ENCODE measurements at regions not wholly inside any gene's neighbourhood (a gene's known extent, or its start where the extent isn't known, plus 50 kb on each side); places are given as distances from the start of the nearest gene placed in this dataset.
A peak's percentile ranks its signal among the peaks of the same experiment; 100 is the strongest.

DNA sequence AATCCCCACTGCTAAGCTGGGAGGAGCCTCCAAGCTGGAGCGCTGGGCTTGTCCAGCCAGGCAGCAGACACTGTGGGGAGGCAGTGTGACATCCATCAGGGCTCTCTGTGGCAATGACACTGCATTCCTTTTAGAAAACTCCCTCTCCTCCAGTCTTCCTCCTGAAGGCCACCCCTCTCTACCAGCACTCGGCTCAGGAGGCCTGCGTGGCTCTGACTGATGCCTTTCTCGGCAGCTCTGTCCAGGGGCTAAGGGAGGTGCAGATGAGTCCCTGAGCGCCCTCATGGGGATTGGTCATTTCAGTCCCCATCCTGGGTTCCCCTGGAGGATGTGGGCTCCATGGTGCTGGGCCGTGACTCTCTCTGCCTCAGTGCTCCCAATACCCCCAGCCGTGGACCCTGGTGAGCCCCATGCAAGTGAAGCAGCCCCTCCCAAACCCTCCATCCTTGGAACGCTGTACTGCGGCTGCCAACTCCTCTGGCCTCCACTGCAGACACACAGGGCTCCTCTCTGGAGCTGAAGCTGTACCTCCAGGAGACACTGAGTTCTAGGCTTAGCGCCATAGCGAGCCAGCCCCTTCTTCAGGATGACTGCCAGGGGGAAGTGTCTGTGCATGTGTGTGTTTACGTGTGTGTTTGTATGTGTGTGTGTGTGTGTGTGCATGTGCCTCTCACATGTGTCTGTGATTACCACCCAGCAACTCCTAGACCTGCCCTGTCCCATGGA lies 209.6 kb downstream of the ERMARD start:
- peak overlapping the region; percentile 67 for H3K4me3 Mint-ChIP-seq
- H3K27ac Mint-ChIP-seq, result no peak overlapping the region
- no peak for ATAC-seq
- no peaks in the 10 kb centered on the region for H3K9me2 ChIP-seq (ENCODE audit: insufficient read depth)
- H3K36me3 ChIP-seq (ENCODE audit: insufficient read depth), result no peaks in the 10 kb centered on the region
- H3F3A ChIP-seq (replicated peaks; ENCODE audit: low read depth), result no peaks in the 10 kb centered on the region
- no peak overlapping the region for H3K4me3 ChIP-seq
- no peaks in the 10 kb centered on the region; the same call in none of the 3 replicates for H3K9me3 Mint-ChIP-seq
- no peaks in the 10 kb centered on the region; the same call in 1 of the 2 replicates for H3K4me1 ChIP-seq (ENCODE audit: insufficient read depth)
- peaks cover 3% of the 10 kb centered on the region; the same call in 2 of the 3 replicates for H3K36me3 Mint-ChIP-seq (ENCODE audit: low read depth)
- H4K20me1 ChIP-seq (replicated peaks; ENCODE audit: insufficient read depth), result no peaks in the 10 kb centered on the region
- TF ChIP-seq STAT1 (IDR thresholded peaks at IDR 0.05; ENCODE audit: unreplicated experiment), result no peak
- no peaks in the 10 kb centered on the region for H3K79me2 ChIP-seq (replicated peaks; ENCODE audit: insufficient read depth)
- peaks cover 12% of the 10 kb centered on the region for H3K27me3 Mint-ChIP-seq (ENCODE audit: insufficient read depth, low read depth, poor library complexity)
- no peaks in the 10 kb centered on the region for H3K27me3 ChIP-seq (ENCODE audit: insufficient read depth)
- DNase-seq (ENCODE audit: low spot score), result no peak
- H2AFZ ChIP-seq, result peak overlapping the region; percentile 66
- no peak overlapping the region for H3K27ac ChIP-seq (ENCODE audit: low read depth)
- H3K4me1 Mint-ChIP-seq, result peaks cover 2% of the 10 kb centered on the region; the same call in 2 of the 3 replicates
- no peak overlapping the region for H3K4me2 ChIP-seq

DNA sequence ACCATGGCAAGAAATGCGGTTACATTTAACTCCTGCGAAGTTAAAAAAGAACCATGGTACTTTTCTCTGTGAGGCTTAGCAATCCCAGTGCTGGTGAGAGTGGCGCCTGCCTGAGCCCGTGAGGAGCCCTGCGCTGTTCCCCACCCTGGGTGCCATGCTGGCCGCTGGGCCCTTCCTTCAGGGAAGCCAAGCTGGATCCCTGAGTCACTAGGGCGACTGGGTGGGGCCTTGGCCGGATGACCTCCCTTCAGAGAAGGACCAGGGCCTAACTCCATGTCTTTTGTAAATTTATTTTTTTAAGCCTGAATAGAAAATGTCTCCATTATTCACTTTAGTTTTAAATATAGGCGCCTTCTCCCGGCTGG lies 209.1 kb downstream of the ERMARD start:
- no peak overlapping the region for H3K27ac ChIP-seq (ENCODE audit: low read depth)
- ATAC-seq (no peak), DNase-seq (ENCODE audit: low spot score) (no peak)
- H3K4me1 ChIP-seq (ENCODE audit: insufficient read depth), result no peaks in the 10 kb centered on the region; the same call in 1 of the 2 replicates
- H3K4me2 ChIP-seq, result no peak overlapping the region
- H3K36me3 ChIP-seq (ENCODE audit: insufficient read depth), result no peaks in the 10 kb centered on the region
- Mint-ChIP-seq H3K9me3 (no peaks in the 10 kb centered on the region; the same call in none of the 3 replicates), H3K27me3 (ENCODE audit: insufficient read depth, low read depth, poor library complexity) (peaks cover 12% of the 10 kb centered on the region), H3K27ac (no peak overlapping the region), H3K4me3 (no peak overlapping the region), H3K4me1 (peaks cover 6% of the 10 kb centered on the region), H3K36me3 (ENCODE audit: low read depth) (peaks cover 2% of the 10 kb centered on the region; the same call in 2 of the 3 replicates)
- H3F3A ChIP-seq (replicated peaks; ENCODE audit: low read depth), result no peaks in the 10 kb centered on the region
- no peaks in the 10 kb centered on the region for H3K9me2 ChIP-seq (ENCODE audit: insufficient read depth)
- H3K27me3 ChIP-seq (ENCODE audit: insufficient read depth), result no peaks in the 10 kb centered on the region
- H3K79me2 ChIP-seq (replicated peaks; ENCODE audit: insufficient read depth), result no peaks in the 10 kb centered on the region
- H4K20me1 ChIP-seq (replicated peaks; ENCODE audit: insufficient read depth), result no peaks in the 10 kb centered on the region
- no peak overlapping the region for H3K4me3 ChIP-seq
- H2AFZ ChIP-seq, result no peak overlapping the region
- TF ChIP-seq, protein P1, sequence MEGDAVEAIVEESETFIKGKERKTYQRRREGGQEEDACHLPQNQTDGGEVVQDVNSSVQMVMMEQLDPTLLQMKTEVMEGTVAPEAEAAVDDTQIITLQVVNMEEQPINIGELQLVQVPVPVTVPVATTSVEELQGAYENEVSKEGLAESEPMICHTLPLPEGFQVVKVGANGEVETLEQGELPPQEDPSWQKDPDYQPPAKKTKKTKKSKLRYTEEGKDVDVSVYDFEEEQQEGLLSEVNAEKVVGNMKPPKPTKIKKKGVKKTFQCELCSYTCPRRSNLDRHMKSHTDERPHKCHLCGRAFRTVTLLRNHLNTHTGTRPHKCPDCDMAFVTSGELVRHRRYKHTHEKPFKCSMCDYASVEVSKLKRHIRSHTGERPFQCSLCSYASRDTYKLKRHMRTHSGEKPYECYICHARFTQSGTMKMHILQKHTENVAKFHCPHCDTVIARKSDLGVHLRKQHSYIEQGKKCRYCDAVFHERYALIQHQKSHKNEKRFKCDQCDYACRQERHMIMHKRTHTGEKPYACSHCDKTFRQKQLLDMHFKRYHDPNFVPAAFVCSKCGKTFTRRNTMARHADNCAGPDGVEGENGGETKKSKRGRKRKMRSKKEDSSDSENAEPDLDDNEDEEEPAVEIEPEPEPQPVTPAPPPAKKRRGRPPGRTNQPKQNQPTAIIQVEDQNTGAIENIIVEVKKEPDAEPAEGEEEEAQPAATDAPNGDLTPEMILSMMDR (conservative IDR thresholded peaks at IDR 0.05; ENCODE audit: low read depth in 2 of 2), result no peak
- no peak for TF ChIP-seq ZNF331 (CRISPR knock-in tag; IDR thresholded peaks at IDR 0.05; ENCODE audit: low read depth)
- TF ChIP-seq POLR2AphosphoS5 (IDR thresholded peaks at IDR 0.05; ENCODE audit: low read depth), result no peak
- no peak for TF ChIP-seq CREB1 (CRISPR knock-in tag; IDR thresholded peaks at IDR 0.05; ENCODE audit: low read depth)
- no peak for TF ChIP-seq NANOG (IDR thresholded peaks at IDR 0.05; ENCODE audit: borderline replicate concordance)
- TF ChIP-seq EZH2 (IDR thresholded peaks at IDR 0.05; ENCODE audit: low read depth, unreplicated experiment), result no peak
- TF ChIP-seq EZH2phosphoT487 (IDR thresholded peaks at IDR 0.05; ENCODE audit: unreplicated experiment), result no peak
- TF ChIP-seq JUNB (IDR thresholded peaks at IDR 0.05; ENCODE audit: unreplicated experiment), result no peak
- no peak for TF ChIP-seq STAT1 (IDR thresholded peaks at IDR 0.05; ENCODE audit: unreplicated experiment)
- TF ChIP-seq, protein P2, sequence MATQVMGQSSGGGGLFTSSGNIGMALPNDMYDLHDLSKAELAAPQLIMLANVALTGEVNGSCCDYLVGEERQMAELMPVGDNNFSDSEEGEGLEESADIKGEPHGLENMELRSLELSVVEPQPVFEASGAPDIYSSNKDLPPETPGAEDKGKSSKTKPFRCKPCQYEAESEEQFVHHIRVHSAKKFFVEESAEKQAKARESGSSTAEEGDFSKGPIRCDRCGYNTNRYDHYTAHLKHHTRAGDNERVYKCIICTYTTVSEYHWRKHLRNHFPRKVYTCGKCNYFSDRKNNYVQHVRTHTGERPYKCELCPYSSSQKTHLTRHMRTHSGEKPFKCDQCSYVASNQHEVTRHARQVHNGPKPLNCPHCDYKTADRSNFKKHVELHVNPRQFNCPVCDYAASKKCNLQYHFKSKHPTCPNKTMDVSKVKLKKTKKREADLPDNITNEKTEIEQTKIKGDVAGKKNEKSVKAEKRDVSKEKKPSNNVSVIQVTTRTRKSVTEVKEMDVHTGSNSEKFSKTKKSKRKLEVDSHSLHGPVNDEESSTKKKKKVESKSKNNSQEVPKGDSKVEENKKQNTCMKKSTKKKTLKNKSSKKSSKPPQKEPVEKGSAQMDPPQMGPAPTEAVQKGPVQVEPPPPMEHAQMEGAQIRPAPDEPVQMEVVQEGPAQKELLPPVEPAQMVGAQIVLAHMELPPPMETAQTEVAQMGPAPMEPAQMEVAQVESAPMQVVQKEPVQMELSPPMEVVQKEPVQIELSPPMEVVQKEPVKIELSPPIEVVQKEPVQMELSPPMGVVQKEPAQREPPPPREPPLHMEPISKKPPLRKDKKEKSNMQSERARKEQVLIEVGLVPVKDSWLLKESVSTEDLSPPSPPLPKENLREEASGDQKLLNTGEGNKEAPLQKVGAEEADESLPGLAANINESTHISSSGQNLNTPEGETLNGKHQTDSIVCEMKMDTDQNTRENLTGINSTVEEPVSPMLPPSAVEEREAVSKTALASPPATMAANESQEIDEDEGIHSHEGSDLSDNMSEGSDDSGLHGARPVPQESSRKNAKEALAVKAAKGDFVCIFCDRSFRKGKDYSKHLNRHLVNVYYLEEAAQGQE (IDR thresholded peaks at IDR 0.05; ENCODE audit: unreplicated experiment), result no peak
- TF ChIP-seq ZNF114 (CRISPR knock-in tag; IDR thresholded peaks at IDR 0.05), result no peak
- TF ChIP-seq, protein P3, sequence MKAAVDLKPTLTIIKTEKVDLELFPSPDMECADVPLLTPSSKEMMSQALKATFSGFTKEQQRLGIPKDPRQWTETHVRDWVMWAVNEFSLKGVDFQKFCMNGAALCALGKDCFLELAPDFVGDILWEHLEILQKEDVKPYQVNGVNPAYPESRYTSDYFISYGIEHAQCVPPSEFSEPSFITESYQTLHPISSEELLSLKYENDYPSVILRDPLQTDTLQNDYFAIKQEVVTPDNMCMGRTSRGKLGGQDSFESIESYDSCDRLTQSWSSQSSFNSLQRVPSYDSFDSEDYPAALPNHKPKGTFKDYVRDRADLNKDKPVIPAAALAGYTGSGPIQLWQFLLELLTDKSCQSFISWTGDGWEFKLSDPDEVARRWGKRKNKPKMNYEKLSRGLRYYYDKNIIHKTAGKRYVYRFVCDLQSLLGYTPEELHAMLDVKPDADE (IDR thresholded peaks at IDR 0.05), result no peak

All from GM23338 (cell line).